ENCODE measurements at regions not wholly inside any gene's neighbourhood (a gene's known extent, or its start where the extent isn't known, plus 50 kb on each side); places are given as distances from the start of the nearest gene placed in this dataset.

GRCh38 chr20:60500038-60500701 is 541.9 kb downstream of the CDH26 start:
- TF ChIP-seq EZH2phosphoT487 (IDR thresholded peaks at IDR 0.05) (no peak), CTCF (IDR thresholded peaks at IDR 0.05) (no peak), EZH2 (IDR thresholded peaks at IDR 0.05) (no peak)
